ENCODE measurements at regions not wholly inside any gene's neighbourhood (a gene's known extent, or its start where the extent isn't known, plus 50 kb on each side); places are given as distances from the start of the nearest gene placed in this dataset.

DNA sequence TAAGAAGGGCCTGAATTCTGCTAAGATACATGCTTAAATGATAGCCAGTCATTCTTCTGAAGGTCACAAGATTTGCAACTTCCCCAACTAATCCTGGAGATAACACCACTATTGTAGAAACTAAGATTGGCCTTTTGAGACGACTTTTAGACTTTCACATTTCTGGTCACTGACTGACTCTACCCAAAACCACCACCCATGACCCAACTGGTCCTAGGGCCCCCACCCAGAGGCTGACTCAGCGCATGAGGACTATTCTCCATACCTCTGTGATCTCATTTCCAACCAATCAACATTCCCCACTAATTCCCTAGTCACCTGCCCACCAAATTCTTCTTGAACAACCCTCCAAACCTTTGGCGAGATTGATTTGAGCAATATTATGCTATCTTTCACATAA is 1299.0 kb downstream of the CDH11 start (continued):
- TF ChIP-seq RFX5 (IDR thresholded peaks at IDR 0.05; ENCODE audit: low read depth, low read length), result no peak

DNA sequence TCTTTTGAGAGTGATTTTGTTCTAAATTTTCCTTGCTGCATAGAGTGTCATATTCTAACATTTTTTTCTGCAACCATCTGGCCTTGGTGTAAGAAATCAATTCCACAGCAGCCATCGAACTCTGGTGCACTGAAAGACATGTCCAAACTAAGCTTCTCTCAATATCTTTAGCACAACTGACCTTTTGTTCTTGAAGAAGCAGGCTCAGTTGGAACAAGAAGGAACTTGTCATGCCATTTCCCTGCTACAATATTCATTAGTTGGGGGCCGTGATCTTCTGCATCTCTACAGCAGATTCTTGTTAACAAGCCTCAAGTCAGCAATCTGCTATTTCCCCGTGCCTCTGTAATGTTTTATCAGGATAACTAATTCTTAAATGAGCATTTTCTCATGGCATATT is 1305.6 kb downstream of the CDH11 start:
- ATAC-seq (no peak), DNase-seq (ENCODE audit: low read depth, low spot score) (no peak), FAIRE-seq (no peak)
- no peaks in the 10 kb centered on the region for H3K36me3 ChIP-seq (ENCODE audit: control insufficient read depth in 2 of 2, insufficient read depth in 2 of 2, low read length in 1 of 2)
- no peak overlapping the region for H2AFZ ChIP-seq (ENCODE audit: control insufficient read depth, low read depth, low read length)
- CTCF ChIA-PET, result no interaction called here
- H4K20me1 ChIP-seq (ENCODE audit: control insufficient read depth, insufficient read depth), result no peaks in the 10 kb centered on the region
- no peak overlapping the region for H3K4me3 ChIP-seq
- no peak overlapping the region for H3K27ac ChIP-seq (ENCODE audit: control insufficient read depth, insufficient read depth)
- POLR2A ChIA-PET, result no interaction called here
- in situ Hi-C loops (cut with MboI) (no loop called here), intact Hi-C loops (cut with micrococcal nuclease; ENCODE audit: unreplicated experiment) (no loop called here)
- WGBS (ENCODE audit: insufficient coverage, insufficient replicate concordance, low lambda C conversion rate, missing lambda C conversion rate), result 1% methylated on average over 3 of the region's 3 CpGs
- no peaks in the 10 kb centered on the region for H3K9me3 ChIP-seq (replicated peaks; ENCODE audit: control insufficient read depth, insufficient read depth, low read length)
- SMC1A ChIA-PET (ENCODE audit: uncharacterized antibody, unreplicated experiment), result no interaction called here
- no peaks in the 10 kb centered on the region for H3K79me2 ChIP-seq (ENCODE audit: control insufficient read depth, insufficient read depth, low read length)
- no peaks in the 10 kb centered on the region for H3K27me3 ChIP-seq (replicated peaks in 1 of 2; ENCODE audit: control insufficient read depth in 2 of 2, insufficient read depth in 2 of 2, low read length in 1 of 2)
- TF ChIP-seq EED (IDR thresholded peaks at IDR 0.05; ENCODE audit: low read depth), result no peak
- no peak for TF ChIP-seq PAX5 (IDR thresholded peaks at IDR 0.05; ENCODE audit: borderline replicate concordance, low read depth, low read length)
- TF ChIP-seq ZNF24 (IDR thresholded peaks at IDR 0.05), result no peak
- no peak for TF ChIP-seq STAT3 (IDR thresholded peaks at IDR 0.05; ENCODE audit: low read depth, low read length)
- no peak for TF ChIP-seq ZNF274 (IDR thresholded peaks at IDR 0.05; ENCODE audit: insufficient read depth, insufficient read length)
- TF ChIP-seq SIN3A (IDR thresholded peaks at IDR 0.05; ENCODE audit: low read depth, low read length), result no peak
- no peak for TF ChIP-seq NFXL1 (IDR thresholded peaks at IDR 0.05; ENCODE audit: borderline replicate concordance)
- TF ChIP-seq CBX5 (IDR thresholded peaks at IDR 0.05; ENCODE audit: low read depth), result no peak
- no peak for TF ChIP-seq SUZ12 (IDR thresholded peaks at IDR 0.05; ENCODE audit: unreplicated experiment)
- TF ChIP-seq, protein P1, sequence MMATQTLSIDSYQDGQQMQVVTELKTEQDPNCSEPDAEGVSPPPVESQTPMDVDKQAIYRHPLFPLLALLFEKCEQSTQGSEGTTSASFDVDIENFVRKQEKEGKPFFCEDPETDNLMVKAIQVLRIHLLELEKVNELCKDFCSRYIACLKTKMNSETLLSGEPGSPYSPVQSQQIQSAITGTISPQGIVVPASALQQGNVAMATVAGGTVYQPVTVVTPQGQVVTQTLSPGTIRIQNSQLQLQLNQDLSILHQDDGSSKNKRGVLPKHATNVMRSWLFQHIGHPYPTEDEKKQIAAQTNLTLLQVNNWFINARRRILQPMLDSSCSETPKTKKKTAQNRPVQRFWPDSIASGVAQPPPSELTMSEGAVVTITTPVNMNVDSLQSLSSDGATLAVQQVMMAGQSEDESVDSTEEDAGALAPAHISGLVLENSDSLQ (IDR thresholded peaks at IDR 0.05), result no peak
- TF ChIP-seq BCL3 (IDR thresholded peaks at IDR 0.05; ENCODE audit: borderline replicate concordance, insufficient read depth, low read depth, low read length, poor library complexity, severe bottlenecking), result no peak
- no peak for TF ChIP-seq ZBED1 (IDR thresholded peaks at IDR 0.05; ENCODE audit: borderline replicate concordance)
- TF ChIP-seq YBX1 (IDR thresholded peaks at IDR 0.05), result no peak
- TF ChIP-seq BACH1 (IDR thresholded peaks at IDR 0.05; ENCODE audit: borderline replicate concordance), result no peak
- no peak for TF ChIP-seq ZBTB33 (IDR thresholded peaks at IDR 0.05)
- TF ChIP-seq JUNB (IDR thresholded peaks at IDR 0.05), result no peak
- TF ChIP-seq GABPA (IDR thresholded peaks at IDR 0.05; ENCODE audit: low read depth), result no peak
- no peak overlapping the region for H3K9ac ChIP-seq (ENCODE audit: control insufficient read depth, insufficient read depth, low read length)
- no peaks in the 10 kb centered on the region for H3K4me1 ChIP-seq (ENCODE audit: control insufficient read depth, insufficient read depth, low read length)
- no peak overlapping the region for H3K4me2 ChIP-seq (ENCODE audit: control insufficient read depth, insufficient read depth)
- RAD21 ChIA-PET (ENCODE audit: unreplicated experiment), result no interaction called here
- no TSS peak for BruUV-seq (replicated peaks)
